Left cardiac atrium (tissue), 4 donors: ENCODE measurements at regions not wholly inside any gene's neighbourhood (a gene's known extent, or its start where the extent isn't known, plus 50 kb on each side); places are given as distances from the start of the nearest gene placed in this dataset.
A peak's percentile ranks its signal among the peaks of the same experiment; 100 is the strongest.
"Not testable (repeated sequence)": the region's sequence is repeated elsewhere in the genome, so short reads cannot be mapped to it uniquely, and the experiment has no call there.

ENCODE experiments used
- ATAC-seq, 2 donors: fragments of 200-7000 bp; cut with Tn5 transposase; one replicate each; pipeline ENCODE4 v1.9.1; 2020; ENCODE audit warnings: mild to moderate bottlenecking in 2 of 2, moderate library complexity in 2 of 2
- DNase-seq: peaks from one replicate; pipeline ENCODE4 v3.0.0-alpha.2; 2020
- intact Hi-C, 2 donors: fragments of 100-400 bp; cut with DNase I; formaldehyde crosslinking; loops; one replicate each; pipeline versions ENCODE4 v1.14.1 to v1.15.1; 2022 to 2023
- donor health status: DM: no; HTN: yes; CAD: no.
- donor health status: DM: no; HTN: yes; CAD: no; lungs with severe emphysema.
- donor health status: DM: yes; HTN: yes; CAD: no.
- donor health status: Dilated cardiomyopathy.

DNA sequence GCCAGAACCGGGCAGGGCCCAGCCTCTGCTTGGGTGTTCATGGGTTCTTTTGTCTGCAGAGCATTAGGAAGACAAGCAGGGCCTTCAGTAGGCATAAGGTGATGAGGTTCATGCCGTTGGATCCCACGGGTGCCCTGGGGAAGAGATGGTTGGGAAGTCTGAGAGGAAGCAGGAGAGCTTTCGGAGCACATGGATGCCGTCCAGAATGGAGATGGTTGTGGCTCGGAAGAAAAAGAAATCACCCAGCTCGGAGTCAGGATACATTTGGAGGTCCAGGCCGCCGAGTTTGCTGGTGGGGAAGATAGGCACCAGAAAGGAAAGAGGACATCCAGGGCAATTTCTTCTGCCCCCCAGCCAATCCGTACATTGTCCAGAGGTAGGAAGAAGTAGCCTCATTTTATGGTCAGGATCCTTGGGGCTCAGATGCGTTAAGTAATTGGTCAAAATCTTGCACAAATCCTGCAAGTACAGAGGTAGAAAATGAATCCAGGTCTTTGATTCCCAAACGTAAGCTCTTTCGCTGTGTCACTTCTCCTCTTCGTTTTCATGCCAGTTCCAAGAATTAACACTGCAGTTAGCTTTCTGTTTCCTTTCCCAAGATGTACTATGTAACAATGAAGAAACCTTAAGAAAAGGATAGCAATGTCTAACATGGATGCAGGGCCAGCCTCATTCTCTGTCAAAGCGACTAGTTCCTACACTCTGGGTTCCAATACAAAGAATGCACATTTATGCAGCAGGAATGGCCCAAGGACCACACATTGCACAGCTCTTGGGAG is 147.8 kb upstream of the KLF6 start:
- ATAC-seq (no peak), DNase-seq (no peak)
- intact Hi-C loops = no loop called here

DNA sequence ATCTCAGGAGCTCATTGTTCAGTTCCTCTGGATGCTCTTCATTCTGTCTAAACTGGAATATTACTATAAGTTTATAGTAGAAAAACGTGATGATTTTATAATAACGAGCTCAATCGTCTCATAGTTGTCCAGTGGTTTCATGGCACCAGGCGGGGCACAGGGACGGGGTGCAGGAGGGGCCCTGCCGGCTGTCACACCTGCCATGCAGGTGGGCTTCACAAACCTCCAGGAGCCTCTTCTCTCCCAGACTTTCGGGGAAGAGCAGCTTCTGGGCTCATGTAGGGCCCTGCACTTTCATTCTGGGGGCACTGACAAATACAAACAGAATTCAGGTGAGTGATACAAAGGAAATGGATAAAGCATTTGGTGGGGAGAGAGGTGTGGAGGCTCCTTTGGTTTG is 146.9 kb upstream of the KLF6 start:
- intact Hi-C loops = no loop called here
- ATAC-seq = no peak
- DNase-seq = no peak

DNA sequence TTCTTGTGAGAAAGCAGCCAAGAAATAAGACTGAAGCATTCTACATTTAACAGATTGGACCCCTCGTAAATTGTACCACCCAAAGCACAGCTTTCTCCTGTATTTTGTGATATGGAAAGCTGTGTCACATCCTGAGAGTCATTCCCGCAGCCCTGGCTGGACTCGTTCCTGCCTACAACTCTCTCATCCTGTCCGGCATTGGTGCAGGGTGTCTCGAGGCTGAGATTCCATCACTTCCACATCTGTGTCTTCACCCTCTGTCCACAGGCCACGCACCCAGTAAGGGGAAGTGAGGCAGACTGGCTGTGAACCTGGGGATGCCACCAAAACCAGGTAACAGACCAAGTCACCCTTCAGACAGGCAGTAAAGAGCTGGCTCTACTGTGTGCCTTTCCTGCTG is 146.2 kb upstream of the KLF6 start:
- intact Hi-C loops = no loop called here
- ATAC-seq (no peak), DNase-seq (no peak)

DNA sequence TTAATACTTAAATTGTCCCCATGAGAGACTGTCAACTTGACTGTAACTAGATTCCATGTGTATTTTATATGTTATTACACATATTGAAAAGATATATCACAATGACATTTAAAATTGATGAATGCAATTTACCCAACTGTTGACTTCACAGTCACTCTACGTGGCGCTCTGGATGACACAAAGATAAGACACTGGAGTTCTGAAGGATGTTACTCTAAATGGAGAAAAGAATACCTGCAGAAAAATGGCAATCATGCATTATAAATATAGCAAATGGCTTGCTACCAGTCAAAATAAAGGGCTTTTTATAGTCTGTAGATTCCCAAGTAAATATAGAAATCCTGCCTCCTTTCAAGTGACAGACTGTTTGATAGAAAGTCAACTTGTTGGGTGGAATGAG is 143.6 kb upstream of the KLF6 start:
- ATAC-seq (no peak), DNase-seq (no peak)
- intact Hi-C loops = no loop called here

DNA sequence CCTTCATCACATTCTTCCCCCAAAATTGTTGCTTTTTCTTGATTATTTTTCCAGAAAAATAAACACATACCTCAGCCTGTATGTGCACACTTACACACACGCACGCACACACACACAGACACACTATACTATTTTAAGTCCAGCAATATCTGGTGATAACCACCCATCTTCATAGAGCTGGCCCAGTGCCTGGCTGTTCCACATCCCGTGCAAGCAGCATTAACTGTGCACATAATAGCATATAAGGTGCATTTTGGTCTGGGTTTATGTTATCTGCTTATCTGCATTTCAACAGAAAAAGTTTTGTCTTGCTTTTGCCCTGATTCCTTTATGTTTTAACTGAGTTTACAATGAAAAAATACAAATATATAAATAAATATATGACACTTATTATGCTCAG is 143.1 kb upstream of the KLF6 start:
- DNase-seq = no peak
- no peak for ATAC-seq
- intact Hi-C loops = no loop called here

DNA sequence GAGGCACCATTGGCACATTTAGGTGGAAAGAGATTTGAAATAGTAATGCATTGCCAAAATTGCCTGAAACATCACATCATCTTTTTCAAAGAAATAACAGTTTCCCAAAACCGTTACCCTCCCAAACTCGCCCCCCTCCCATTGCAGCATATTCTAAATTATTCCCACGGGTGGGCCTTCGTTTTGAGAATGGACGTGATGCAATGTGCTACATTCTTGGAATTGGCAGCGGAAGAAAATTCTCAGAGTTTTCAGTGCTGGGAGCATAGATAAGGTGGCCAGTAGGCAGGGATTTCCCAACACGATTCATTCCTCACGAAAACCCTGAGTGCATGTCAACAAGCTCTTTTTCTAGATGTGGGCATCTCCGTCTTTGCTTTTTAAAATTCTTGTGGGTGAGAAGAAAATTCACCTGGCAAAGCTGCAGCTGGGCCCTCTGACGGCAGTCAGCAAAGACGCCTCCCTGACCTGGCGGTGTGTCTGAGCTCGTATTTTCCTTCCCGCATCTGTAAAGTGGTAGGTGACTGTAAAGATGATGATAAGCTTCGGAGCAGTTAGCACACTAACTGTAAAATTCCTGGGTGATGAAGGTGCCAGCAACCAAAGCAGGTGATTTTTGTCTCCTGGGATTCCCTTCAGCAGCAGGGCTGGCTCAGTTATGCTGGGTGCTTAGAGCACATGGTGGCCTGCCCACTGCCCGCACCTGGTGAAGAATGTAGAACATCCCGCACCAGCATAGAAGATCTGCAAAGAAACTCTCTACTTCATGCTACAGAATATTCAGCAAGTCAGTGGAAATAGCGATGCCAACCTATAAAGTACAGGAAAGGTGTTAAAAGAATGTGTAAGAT is 141.9 kb upstream of the KLF6 start:
- DNase-seq (no peak), ATAC-seq (peak; percentile 81 to 88)
- intact Hi-C loops = no loop called here

DNA sequence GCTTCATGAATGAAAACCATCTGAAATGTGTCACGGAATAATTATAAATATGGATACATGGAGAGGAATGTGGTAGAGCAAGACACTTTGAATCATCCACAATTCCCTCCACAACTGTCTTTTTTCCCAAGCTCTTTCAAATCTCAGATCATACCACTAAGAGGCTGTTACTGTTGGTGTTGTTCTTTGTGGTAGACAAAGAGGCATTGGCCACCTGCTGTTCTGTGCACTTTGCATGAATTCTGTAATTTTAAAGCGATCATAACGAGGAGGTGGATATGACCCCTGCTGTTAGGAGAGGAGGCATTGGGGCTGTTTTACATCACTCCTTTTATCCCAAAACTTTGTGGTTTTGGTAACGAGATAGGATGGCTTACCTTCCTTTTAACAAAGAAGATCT is 141.2 kb upstream of the KLF6 start:
- intact Hi-C loops = no loop called here
- ATAC-seq (peak in 1 of 2 donors; percentile 9), DNase-seq (no peak)

DNA sequence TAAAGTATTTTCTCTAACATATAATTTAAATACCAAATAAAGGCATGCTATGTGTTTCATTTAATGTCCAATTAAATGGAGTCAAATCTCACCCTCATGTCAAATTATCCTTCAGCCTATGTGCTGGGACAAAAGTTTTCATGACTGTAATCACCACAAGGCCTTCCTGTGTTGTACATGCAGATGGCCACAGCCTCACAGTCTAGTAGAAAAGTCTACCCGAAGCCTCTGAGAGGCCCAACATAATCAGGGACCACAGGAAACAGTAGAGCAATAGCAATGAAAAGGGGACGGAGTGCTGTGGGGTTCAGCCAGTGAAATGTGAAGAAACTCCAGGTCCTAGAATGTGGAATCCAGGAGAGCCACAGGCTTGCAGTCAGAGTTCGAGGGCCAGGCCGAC is 140.2 kb upstream of the KLF6 start:
- no peak for DNase-seq
- intact Hi-C loops = no loop called here
- no peak for ATAC-seq

DNA sequence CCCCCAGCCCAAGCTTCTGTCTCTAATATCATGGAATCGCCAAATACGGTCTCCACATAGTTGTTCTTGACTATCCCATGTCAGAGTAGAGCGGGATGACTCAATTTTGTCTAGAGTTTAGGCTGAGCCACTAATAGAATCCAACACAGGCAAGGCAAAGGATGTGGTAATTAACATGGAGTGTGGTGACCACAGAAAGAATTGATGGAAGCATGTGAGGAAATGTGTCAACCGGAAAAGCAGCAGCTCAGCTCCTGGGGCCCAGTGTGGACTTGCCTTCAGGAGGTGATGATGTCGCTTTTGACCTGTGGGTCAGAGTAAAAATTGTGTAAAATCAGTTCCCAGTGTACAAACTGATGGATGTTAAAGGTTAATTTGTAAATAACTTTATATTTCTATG is 139.3 kb upstream of the KLF6 start:
- intact Hi-C loops = no loop called here
- no peak for ATAC-seq
- no peak for DNase-seq

DNA sequence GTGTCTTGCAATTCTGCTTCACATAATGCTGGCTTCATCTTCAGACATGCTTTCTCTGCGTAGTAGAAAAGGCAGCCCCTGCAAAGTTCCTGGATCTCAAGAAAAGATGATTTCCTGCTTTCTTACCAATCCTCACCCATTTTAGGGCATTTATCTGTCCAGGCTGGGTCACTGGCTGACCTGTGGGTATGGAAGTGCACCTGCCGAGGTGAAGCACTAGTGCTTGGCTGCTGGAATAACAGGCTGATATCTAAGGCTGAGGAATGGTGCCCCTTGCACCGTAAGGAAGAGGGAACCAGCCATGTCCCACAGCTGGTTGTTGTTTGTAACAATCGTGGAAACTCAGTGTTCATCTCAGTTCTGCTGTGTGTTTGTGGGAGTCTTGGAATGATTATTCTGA is 138.0 kb upstream of the KLF6 start:
- DNase-seq (no peak), ATAC-seq (no peak)
- intact Hi-C loops = no loop called here

DNA sequence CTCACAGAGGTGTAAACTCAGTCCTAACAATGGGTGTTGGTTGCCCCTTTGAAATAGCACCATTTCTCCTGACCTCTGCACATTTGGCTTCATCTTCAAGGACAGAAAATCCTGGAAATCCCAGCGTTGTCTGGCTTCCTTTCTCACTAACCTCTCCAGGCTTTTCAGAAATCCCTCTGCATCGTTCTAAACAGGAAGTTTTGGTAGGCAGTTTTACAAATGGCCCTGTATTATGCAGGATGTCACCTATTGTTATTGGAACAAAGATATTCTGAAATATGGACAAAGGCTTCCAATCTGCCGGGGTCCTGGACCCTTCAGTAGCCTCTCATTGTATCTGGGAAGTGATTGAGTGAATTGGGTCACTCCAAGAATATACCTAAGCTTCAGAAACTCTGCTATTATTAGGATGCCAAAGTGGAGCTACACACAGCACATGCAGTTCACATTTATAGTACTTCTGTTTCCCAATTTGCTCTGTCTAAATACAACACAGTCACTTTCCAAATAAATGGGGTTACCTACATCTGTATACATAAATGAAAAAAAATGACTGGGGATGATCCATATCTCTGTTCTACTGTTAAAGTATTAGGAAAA is 134.8 kb upstream of the KLF6 start:
- ATAC-seq (peak; percentile 25 to 47), DNase-seq (no peak)
- intact Hi-C loops = loop anchor here in 1 of 2 donors (10.0 kb wide), 1 partner anchor 735 kb away; no protein-coding TSS in a partner anchor

DNA sequence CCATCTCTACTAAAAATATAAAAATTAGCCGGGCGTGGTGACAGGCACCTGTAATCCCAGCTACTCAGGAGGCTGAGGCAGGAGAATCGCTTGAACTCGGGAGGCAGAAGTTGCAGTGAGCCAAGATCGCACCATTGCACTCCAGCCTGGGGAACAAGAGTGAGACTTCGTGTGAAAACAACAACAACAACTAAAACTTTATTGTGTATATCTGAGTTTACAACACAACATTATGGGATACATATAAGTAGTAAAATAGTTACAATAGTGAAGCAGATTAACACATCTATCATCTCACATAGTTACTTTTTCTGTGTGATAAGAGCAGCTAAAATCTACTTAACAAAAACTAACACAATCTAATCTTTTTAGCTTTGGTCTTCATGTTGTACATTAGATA is 132.4 kb upstream of the KLF6 start:
- intact Hi-C loops = loop anchor here in 1 of 2 donors (10.0 kb wide), 1 partner anchor 737 kb away; no protein-coding TSS in a partner anchor
- DNase-seq, ATAC-seq: not testable (repeated sequence)

DNA sequence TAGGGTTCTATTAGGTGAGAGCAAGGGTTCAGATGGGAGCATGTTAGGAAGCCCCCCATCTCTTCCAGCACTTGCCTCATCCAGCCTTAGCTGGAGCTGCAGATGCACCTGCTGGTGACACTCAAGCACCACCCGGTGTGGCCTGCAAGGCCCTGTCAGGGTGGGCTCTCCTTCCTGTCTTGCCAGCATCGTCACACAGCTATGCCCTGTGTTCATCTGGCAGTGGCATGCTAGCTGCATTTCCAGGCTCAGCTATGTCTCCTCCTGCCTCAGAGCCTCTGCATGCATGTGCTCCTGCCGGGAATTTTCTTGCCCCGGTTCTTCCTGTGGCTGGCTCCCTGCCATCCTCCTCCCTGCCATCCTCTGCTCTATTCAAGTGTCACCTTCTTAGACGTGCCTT is 129.7 kb upstream of the KLF6 start:
- intact Hi-C loops = loop anchor here in 1 of 2 donors (5.0 to 10.0 kb wide), 2 partner anchors 102 to 740 kb away; no protein-coding TSS in a partner anchor
- no peak for DNase-seq

DNA sequence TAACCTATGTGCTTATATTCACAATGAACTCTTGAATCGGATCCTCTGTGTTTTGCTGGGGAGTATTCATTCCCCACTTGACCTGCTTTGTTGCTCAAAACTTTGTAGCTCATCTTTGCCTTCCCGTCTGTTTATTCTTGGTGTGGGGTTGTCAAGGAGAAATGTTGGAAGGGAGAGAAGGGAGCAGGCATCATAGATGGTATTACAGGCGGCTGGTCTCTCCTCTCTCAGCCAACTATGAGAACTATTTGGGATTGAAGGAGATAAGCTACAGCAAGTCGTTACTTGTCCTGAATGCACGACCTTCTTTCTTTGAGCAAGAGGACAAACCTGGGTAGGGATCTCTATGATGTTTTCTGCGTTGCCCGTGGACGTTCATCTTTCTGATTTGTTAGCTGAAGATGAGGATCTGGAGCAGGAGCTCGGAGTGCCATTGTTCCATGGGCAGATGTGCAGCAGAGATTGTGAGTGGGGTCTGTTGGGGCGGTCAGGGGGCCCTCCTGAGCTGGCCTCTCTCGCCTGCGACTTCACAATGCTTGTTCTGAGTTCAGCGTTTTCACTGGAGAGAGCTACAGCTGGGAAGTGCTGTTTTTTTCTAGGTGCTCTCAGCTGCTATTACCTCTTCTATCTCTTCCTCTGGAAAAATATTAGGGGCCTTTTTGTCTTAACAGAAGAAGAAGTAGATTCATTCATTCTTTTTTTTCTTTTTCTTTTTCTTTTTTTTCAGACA is 126.9 kb upstream of the KLF6 start:
- intact Hi-C loops = loop anchor here in 1 of 2 donors (5.0 to 10.0 kb wide), 2 partner anchors 100 to 743 kb away; no protein-coding TSS in a partner anchor
- ATAC-seq (peak; percentile 73 to 83), DNase-seq (no peak)

More for the DNA sequence above, 129.7 kb upstream of the KLF6 start:
- no peak for ATAC-seq

DNA sequence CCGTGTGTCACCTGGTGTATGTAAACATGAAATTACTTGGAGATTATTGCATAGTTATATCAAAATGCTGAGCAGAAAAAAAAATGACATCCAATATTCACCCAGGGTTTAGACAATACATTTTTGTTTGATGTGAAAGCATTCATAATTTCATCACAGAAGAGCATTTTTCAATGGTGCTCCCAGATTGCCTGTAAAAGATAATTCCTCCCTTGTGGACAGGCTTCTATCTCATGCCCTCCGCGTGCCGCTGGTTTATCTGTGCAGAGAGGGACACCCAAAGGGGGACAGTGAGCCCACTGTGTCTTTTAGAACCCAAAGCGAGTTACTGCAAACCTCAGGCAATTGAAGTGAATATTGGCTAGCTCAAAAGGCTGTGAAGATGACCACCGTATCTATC is 126.2 kb upstream of the KLF6 start:
- DNase-seq (no peak), ATAC-seq (no peak)

DNA sequence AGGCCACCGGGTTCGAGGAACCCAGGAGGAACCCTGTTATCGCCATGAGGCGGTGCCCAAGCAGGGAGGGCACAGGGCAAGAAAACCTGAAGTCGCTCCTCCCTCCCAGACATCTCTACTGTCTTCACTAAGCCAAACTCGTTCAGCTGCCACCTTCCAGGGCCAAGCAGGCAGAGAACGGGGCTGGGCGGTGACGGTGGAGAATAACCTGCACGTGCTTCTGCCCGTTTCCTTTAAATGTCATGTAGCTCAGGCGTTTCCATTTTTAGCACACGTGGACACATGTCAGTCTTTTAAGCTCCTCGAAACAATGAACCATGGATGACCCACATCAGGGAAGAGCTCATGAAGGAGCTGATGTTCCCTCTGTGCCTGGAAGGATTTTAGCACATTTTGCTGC is 124.3 kb upstream of the KLF6 start:
- DNase-seq (no peak), ATAC-seq (no peak)
- intact Hi-C loops = no loop called here

More for the DNA sequence above, 126.2 kb upstream of the KLF6 start:
- intact Hi-C loops = loop anchor here in 1 of 2 donors (5.0 to 10.0 kb wide), 2 partner anchors 99 to 744 kb away; no protein-coding TSS in a partner anchor

DNA sequence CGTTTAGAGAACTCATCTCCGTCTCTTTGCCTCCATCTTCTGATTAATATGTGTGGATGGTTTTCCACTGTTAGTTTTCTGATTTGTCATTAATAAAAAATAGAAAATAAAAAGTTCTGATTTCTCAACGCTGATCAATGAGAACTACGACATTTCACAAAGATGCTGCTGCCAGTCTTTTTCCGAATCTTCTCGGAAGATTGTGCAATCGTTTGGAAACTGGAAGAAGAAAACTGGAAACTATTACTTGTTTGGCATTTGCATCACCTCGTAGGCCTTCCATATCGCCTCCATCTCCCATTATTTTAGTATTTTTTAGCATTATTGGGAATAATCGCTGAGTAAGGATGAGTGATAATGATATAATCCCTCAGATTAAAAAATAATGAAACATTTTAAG is 123.2 kb upstream of the KLF6 start:
- DNase-seq (no peak), ATAC-seq (no peak)
- intact Hi-C loops = no loop called here

DNA sequence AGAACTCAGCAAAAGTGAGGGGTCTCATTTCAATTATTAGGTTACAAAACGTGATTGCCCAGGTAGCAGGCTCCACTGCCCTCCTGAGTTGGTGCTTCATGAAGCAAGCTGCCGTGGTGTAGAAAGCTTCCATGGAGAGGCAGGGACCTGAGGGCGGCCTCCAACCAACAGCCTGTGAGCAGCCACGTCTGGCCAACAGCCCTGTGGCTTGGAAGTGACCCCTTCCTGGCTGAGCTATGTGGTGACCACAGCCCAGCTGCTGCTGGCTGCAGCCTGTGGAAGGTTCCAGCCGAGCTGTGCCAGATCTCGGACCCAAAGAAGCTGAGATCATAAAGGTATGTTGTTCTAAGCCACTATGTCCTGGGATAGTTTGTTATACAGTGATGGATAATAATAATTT is 122.5 kb upstream of the KLF6 start:
- ATAC-seq (peak; percentile 75 to 79), DNase-seq (peak; percentile 71)
- intact Hi-C loops = no loop called here

DNA sequence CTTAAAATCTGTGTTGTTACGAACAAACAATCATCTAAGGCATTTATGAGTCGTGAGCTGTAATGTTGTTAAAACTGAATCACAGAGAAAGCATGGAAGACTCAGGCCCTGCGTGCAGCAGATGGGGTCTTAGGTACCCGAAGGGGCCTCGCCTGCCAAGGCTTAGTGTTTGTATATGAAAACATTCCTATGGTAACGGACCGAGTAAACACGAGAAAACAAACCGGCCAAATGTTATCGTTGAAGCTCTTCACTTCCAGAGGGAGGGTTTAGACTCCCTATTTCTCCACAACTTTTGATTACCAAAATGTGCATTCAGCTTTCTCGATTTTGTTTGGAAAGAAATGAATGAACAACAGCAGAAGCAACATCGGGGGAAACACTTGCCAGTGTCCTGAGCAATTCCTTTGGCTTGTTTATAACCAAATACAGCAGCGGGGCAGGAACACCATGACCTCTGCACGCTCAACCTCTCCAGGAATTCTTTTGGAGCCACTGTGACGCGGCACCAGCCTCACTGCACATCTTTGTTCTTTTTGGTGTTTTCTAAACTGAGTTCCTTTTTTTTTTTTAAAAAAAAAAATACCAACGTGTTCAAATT is 121.6 kb upstream of the KLF6 start:
- ATAC-seq = peak; percentile 44 to 45
- peak; percentile 36 for DNase-seq
- intact Hi-C loops = no loop called here
